ENCODE measurements at regions not wholly inside any gene's neighbourhood (a gene's known extent, or its start where the extent isn't known, plus 50 kb on each side); places are given as distances from the start of the nearest gene placed in this dataset.

GRCh38 chr9:89872426-89872912 is 267.7 kb downstream of the GADD45G start:
- no peak for DNase-seq

DNA sequence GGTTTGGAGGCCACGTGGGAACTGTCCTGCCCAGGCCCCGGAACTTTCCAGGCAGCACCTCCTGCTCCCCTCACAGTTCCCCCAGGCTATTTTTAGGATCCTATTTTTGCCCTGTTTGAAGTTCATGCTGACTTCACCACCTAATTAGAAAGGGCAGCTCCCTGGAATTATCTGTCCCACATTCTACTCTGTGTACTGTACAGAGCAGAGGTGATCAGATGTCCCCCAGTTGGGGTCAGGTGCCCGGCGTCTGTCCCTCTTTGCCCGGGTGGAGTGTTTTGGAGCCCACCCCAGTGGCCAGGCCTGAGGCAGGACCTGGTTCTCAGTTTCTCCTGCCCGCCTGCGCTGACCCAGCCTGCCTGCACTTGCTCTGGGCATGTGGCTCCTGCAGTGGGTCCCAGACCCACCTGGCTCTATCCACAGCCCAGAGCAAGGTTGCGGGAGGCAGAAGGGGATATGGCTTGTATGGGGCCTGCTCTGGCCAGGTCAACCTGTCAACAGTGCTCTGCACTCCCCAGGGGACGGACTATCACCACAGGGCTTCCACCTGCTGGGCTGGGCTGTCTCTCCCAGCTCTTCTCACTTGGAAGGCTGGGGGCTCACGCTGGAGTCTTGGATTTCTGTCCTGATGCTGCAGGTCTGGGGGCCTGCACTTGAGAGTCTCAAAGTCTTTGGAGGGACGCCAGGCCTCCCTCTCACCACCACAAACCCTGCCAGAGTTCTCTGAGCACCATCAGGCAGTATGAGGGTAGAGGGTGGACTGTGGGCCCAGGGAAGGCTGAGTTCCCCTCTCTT is 268.3 kb downstream of the GADD45G start:
- DNase-seq: no peak

GRCh38 chr9:89873801-89874200 is 269.0 kb downstream of the GADD45G start:
- no peak for DNase-seq

GRCh38 chr9:89874351-89875321 is 269.8 kb downstream of the GADD45G start:
- no peak for DNase-seq

GRCh38 chr9:89877051-89878002 is 272.5 kb downstream of the GADD45G start:
- no peak for DNase-seq

- no peak for DNase-seq
Measured at GRCh38 chr9:89878003-89878411, 273.2 kb downstream of the GADD45G start.

GRCh38 chr9:89878687-89879086 is 273.9 kb downstream of the GADD45G start:
- no peak for DNase-seq

- no peak for DNase-seq
Measured at GRCh38 chr9:89879276-89879675, 274.5 kb downstream of the GADD45G start.

- DNase-seq: no peak
Measured at GRCh38 chr9:89879701-89880100, 274.9 kb downstream of the GADD45G start.

DNA sequence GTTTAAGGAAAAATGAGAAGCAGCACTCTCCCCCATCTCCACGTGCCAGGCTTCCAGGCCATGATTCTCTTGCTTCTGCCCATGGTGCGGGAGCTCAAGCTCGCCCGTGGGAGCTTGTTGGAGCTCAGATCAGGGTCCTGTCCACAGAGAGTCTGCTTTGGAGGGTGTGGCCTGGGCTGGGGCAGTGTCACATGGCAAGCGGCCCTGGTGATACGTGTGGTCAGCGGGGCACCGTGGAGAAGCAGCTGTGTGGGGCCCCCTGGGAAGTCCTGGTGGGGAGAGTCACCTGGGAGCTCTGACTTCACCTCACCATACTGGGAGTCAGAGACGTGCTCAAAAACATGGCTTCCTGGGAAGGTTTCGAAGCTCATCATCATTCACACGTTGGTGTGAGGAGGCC is 275.3 kb downstream of the GADD45G start:
- DNase-seq: no peak

- no peak for DNase-seq
Measured at GRCh38 chr9:89880721-89881120, 275.9 kb downstream of the GADD45G start.

- no peak for DNase-seq
Measured at GRCh38 chr9:89881431-89881830, 276.6 kb downstream of the GADD45G start.

DNA sequence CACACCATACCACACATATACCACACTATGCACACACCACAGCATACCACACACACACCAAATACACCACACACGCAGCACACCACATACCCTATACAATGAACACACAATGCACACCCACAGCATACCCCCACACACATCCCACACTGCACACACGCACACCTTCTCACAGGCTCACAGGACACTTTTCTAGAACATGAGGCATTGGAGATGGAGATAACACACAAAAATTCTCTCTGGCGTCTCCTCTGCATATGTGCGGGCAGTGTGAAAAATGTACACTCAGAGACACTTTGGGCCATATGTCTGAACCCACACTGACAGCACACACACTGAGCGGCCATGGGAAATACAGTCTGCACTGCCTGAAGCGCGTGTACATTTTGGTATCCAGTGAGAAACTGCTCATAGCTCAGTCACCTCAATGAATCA is 278.1 kb downstream of the GADD45G start:
- DNase-seq: no peak

DNA sequence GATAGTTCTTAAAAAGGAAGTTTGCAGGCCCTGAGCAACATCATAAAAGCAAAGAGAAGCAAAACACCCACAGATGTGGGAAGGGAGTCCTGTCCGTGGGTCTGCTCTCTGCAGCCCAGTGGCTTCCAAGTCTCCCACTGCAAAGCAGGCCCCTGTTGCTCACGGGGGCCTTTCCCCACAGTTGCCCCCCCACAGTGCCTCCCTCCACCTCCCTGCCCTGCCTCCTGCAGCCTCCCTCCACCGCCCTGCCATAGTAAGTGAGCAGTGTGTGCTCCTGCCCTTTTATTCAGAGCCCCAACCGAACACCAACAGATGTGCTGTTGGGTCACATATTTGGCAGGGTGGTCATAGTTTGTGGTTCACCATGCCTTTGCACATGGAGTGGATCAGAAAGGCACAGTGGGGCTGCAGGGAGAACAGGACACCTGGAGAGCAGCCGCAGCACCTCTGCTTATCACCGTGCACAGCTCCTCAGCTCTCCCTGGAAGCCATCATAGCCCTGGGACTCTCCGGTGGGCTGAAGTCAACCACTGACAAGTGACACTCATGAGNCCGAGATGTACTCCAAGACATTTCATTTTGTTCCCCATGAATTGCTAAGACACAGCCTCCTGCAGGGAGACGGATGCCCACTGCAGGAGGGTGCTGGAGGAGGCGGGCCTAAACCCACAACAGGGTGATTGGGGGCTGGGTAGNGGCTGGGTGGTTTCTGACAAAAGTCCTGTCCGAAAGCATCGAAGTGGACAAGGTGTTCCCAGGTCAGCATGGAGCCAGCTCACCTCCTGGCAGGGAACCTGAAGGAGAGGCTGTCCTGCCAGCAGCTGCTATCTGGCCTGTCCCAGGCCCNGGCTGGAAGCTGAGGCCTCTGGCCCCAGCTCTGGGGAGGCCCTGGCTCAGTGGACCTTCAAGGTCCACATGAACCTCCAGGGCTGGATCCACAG is 278.9 kb downstream of the GADD45G start:
- no peak for DNase-seq

- DNase-seq: no peak
Measured at GRCh38 chr9:89884356-89885083, 279.7 kb downstream of the GADD45G start.

DNA sequence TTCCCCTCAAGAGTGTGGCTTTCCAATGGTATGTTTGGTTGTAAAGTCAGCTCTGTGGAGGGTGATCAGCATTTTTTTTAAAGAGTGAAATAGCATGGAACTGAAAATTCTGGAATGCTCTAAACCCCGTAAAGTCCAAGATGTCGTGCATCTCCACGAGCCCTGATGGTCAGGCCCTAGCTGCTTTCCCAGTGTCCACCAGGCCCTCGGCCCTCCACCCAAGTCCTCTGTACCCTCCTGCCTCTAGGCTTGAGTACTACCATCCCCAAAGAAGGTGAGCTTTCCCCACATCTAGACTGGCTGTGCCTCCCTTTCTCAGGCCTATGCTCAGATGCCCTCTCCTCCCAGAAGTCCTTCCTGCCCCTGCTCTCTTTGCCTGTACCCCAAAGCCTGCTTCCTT is 280.3 kb downstream of the GADD45G start:
- no peak for DNase-seq

DNA sequence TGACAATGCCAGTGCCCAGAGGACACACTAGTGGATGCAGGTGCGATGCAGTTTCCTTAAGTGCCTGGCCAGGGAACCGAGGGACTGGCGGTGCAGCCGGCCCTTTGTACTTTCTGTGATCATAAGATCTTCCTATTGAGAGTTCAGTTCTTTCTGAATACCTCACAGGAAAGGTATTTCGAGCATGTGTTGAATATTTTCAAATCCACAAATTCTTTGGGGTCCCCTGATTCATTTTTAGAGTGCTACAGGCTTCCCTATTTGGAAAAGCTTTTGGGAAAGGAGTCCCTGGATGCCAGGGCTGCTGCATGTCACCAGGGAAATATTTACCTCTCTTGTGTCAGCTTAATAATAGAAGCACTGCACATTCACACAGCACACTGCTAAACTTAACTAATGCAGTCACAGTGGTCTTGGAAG is 281.5 kb downstream of the GADD45G start:
- DNase-seq: no peak

DNA sequence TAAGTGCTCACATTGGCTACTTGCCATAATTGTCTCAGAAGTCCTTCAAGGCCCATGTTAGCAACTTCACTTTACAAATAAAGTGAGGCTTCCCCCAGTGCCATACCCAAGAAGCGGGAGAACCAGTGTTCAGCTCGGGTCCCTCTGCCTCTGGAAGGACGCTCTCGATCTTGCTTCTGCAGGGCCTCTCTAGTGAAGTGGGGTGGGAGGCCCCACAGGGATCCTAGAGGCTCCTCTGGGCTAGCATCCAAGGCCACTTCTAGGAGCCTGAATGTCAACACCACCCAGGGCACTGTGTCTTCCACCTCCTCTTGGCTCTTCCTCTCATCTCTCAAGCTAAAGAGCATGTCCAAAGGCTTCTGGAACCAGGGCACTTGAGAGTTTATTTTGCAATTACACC is 282.5 kb downstream of the GADD45G start:
- no peak for DNase-seq

- DNase-seq: no peak
Measured at GRCh38 chr9:89888233-89888632, 283.4 kb downstream of the GADD45G start.

GRCh38 chr9:89888677-89889076 is 283.9 kb downstream of the GADD45G start:
- DNase-seq: no peak

- DNase-seq: no peak
Measured at GRCh38 chr9:89889865-89890264, 285.1 kb downstream of the GADD45G start.
